Parathyroid adenoma (tissue), 2 donors: ENCODE measurements at regions not wholly inside any gene's neighbourhood (a gene's known extent, or its start where the extent isn't known, plus 50 kb on each side); places are given as distances from the start of the nearest gene placed in this dataset.

Experiments used
- H2AFZ ChIP-seq: fragments of 300-600 bp; sonication (generic); one replicate; pipeline ENCODE4 v1.7.0; 2017; ENCODE audit warnings: antibody characterized with exemption, mild to moderate bottlenecking
- H3K27ac ChIP-seq: fragments of 300-600 bp; sonication (generic); one replicate; pipeline ENCODE4 v1.7.0; 2017
- H3K27me3 ChIP-seq: fragments of 300-600 bp; sonication (generic); one replicate; pipeline ENCODE4 v1.7.0; 2017; ENCODE audit warnings: low read length; ENCODE audit not compliant: control insufficient read depth, insufficient read depth
- H3K36me3 ChIP-seq: fragments of 300-600 bp; sonication (generic); one replicate; pipeline ENCODE4 v1.7.0; 2017; ENCODE audit warnings: low read length; ENCODE audit not compliant: control insufficient read depth, insufficient read depth
- H3K4me1 ChIP-seq: fragments of 300-600 bp; sonication (generic); one replicate; pipeline ENCODE4 v1.7.0; 2017; ENCODE audit warnings: control low read depth
- H3K4me2 ChIP-seq: fragments of 300-600 bp; sonication (generic); one replicate; pipeline ENCODE4 v1.7.0; 2017; ENCODE audit warnings: low read length
- H3K4me3 ChIP-seq: fragments of 300-600 bp; sonication (generic); one replicate; pipeline ENCODE4 v1.7.0; 2017; ENCODE audit warnings: low read depth, low read length
- H3K79me2 ChIP-seq: fragments of 300-600 bp; sonication (generic); one replicate; pipeline ENCODE4 v1.7.0; 2017; ENCODE audit warnings: control low read depth
- H3K9ac ChIP-seq: fragments of 300-600 bp; sonication (generic); one replicate; pipeline ENCODE4 v1.7.0; 2017; ENCODE audit warnings: mild to moderate bottlenecking
- H3K9me3 ChIP-seq: fragments of 300-600 bp; sonication (generic); one replicate; pipeline ENCODE4 v1.7.0; 2017; ENCODE audit warnings: low read length; ENCODE audit not compliant: control insufficient read depth
- TF ChIP-seq, protein P1 (sequence below): fragments of 300-600 bp; sonication (generic); IDR thresholded peaks from one replicate; pipeline ENCODE4 v1.7.0; 2017; ENCODE audit warnings: antibody characterized with exemption, mild to moderate bottlenecking
- donor health status: primary hyperparathyroidism.

DNA sequence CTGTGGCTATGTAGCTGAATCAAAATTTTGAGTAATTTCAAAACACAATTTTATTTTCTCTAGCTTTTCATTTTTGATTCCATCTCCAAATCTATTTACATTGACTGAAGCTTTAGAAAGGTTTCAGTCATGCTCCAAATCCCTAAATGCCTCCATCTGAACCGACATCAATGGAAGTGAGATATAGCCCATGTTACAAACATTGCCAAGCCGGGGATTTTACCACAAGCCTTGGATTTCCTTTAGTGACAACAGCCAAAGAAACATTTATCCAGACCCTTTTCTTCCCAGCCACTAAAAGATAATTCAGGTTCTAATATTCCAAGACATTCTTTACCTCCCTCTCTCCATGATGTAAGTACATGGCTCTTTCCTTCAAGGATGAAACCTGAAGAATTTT is 1087.7 kb upstream of the SEMA6A start:
- no peaks in the 10 kb centered on the region for H3K79me2 ChIP-seq
- H3K4me3 ChIP-seq: no peak overlapping the region
- H2AFZ ChIP-seq: no peak overlapping the region
- H3K27ac ChIP-seq: no peak overlapping the region
- TF ChIP-seq, protein P1, sequence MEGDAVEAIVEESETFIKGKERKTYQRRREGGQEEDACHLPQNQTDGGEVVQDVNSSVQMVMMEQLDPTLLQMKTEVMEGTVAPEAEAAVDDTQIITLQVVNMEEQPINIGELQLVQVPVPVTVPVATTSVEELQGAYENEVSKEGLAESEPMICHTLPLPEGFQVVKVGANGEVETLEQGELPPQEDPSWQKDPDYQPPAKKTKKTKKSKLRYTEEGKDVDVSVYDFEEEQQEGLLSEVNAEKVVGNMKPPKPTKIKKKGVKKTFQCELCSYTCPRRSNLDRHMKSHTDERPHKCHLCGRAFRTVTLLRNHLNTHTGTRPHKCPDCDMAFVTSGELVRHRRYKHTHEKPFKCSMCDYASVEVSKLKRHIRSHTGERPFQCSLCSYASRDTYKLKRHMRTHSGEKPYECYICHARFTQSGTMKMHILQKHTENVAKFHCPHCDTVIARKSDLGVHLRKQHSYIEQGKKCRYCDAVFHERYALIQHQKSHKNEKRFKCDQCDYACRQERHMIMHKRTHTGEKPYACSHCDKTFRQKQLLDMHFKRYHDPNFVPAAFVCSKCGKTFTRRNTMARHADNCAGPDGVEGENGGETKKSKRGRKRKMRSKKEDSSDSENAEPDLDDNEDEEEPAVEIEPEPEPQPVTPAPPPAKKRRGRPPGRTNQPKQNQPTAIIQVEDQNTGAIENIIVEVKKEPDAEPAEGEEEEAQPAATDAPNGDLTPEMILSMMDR: no peak
- H3K27me3 ChIP-seq: no peaks in the 10 kb centered on the region
- no peaks in the 10 kb centered on the region for H3K36me3 ChIP-seq
- no peak overlapping the region for H3K4me2 ChIP-seq
- no peak overlapping the region for H3K9ac ChIP-seq
- H3K4me1 ChIP-seq: no peaks in the 10 kb centered on the region
- no peaks in the 10 kb centered on the region for H3K9me3 ChIP-seq

DNA sequence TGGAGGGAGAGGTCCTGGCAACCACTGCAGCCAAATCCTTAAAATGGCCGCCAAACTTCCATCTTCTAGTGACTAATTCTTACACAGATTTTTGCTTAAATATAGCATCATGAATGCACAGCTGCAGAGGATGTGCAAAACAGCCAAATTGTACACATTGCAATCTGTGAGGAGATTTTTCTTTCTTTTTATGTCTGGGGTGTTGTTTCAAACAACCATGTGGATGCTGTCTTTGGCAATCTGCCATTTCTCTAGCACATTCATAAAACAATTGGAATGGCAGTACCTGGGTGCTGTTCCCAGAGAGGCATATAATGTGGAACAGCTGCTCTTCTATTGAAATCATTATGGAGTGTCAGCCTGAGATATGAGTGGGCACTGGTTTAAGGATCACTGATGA is 1082.9 kb upstream of the SEMA6A start:
- Histone ChIP-seq H3K27me3 (no peaks in the 10 kb centered on the region), H2AFZ (no peak overlapping the region), H3K9me3 (no peaks in the 10 kb centered on the region), H3K4me3 (no peak overlapping the region), H3K4me1 (no peaks in the 10 kb centered on the region), H3K79me2 (no peaks in the 10 kb centered on the region), H3K9ac (no peak overlapping the region), H3K27ac (no peak overlapping the region), H3K36me3 (no peaks in the 10 kb centered on the region), H3K4me2 (no peak overlapping the region)
- TF ChIP-seq, protein P1: no peak

DNA sequence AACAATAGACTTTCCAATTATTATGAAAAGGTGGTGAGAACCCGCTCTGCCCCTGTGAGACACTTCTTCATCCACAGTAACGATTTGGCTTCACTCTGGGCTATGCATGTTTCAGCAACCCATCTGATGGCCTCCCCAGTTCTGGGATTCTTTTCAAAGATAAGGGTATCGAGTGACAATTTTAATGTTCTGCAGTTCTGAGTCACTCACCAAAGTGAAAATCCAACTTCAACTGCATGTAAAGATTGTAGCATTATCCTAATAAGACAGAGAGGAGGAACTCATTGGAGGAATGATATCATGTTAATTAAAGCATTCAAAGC is 1078.3 kb upstream of the SEMA6A start:
- H3K4me2 ChIP-seq: no peak overlapping the region
- TF ChIP-seq, protein P1: no peak
- no peaks in the 10 kb centered on the region for H3K79me2 ChIP-seq
- no peak overlapping the region for H3K4me3 ChIP-seq
- no peak overlapping the region for H3K9ac ChIP-seq
- no peaks in the 10 kb centered on the region for H3K27me3 ChIP-seq
- no peak overlapping the region for H3K27ac ChIP-seq
- H3K36me3 ChIP-seq: no peaks in the 10 kb centered on the region
- no peak overlapping the region for H2AFZ ChIP-seq
- H3K4me1 ChIP-seq: no peaks in the 10 kb centered on the region
- H3K9me3 ChIP-seq: no peaks in the 10 kb centered on the region

DNA sequence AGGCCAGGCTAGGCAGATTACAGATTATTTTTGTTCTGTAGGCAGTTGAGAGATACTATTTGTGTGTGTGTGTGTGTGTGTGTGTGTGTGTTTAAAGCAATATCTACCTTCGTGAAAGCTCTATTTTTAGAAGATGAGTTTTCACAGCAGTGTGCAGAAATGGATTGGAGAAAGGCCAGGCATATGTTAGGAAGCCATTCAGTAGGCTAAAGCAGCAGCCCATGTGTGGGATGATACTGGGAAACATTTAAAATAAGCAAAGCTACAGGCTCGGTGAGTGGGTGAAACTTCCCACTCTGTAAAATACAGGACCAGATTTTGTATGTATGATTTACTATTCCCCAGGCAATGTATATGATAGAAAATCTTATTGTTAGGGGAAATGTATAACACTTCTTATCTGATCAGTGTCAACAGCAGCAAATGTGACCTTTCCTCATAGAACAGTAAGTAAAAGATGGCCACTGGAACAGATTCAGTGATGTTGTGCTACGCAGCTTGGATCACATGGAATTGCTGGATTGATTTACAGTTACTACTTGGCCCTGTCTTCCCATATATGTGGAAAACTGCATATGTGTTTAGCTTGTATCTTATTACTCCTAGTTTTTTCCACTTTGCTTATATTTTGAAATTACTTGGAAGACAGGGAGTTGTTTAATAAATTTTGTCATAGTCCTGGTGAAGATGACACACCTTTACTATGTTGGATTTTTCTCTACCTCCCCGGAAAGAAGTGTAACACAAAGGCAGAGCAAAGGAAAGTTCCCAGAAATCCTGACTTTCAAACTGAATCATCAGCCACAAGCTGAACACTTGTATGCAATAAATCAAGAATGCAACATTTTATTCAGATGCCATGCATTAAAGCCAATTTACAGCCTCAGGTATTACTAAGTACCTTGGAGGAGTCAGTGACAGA is 1077.7 kb upstream of the SEMA6A start:
- no peaks in the 10 kb centered on the region for H3K27me3 ChIP-seq
- TF ChIP-seq, protein P1: no peak
- no peaks in the 10 kb centered on the region for H3K79me2 ChIP-seq
- H3K9me3 ChIP-seq: no peaks in the 10 kb centered on the region
- H3K36me3 ChIP-seq: no peaks in the 10 kb centered on the region
- H3K4me3 ChIP-seq: no peak overlapping the region
- no peaks in the 10 kb centered on the region for H3K4me1 ChIP-seq
- H3K27ac ChIP-seq: no peak overlapping the region
- H3K9ac ChIP-seq: no peak overlapping the region
- no peak overlapping the region for H3K4me2 ChIP-seq
- no peak overlapping the region for H2AFZ ChIP-seq

DNA sequence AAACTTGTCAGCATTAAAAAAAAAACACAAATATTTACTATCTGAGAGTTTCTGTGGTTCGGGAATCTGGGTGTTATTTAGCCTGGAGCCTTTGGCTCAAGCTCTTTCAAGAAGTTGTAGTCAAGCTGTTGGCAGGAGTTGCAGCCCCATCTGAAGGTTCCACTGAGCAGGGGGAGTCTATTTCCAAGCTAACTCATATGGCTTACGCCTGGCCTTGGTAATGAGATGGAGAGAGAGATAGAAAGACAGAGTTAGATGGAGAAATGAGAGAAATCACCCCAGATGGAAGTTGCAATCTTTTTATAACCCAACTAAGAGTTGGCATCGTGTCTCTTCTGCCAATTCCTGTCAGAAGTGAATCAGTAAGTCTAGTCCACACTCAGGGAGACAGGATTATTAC is 1075.2 kb upstream of the SEMA6A start:
- H3K9me3 ChIP-seq: no peaks in the 10 kb centered on the region
- H3K9ac ChIP-seq: no peak overlapping the region
- H3K4me1 ChIP-seq: no peaks in the 10 kb centered on the region
- no peak overlapping the region for H3K4me2 ChIP-seq
- TF ChIP-seq, protein P1: no peak
- H3K4me3 ChIP-seq: no peak overlapping the region
- H3K79me2 ChIP-seq: no peaks in the 10 kb centered on the region
- no peak overlapping the region for H2AFZ ChIP-seq
- H3K27me3 ChIP-seq: no peaks in the 10 kb centered on the region
- no peaks in the 10 kb centered on the region for H3K36me3 ChIP-seq
- no peak overlapping the region for H3K27ac ChIP-seq
